HUES48 (cell line): ENCODE measurements at regions not wholly inside any gene's neighbourhood (a gene's known extent, or its start where the extent isn't known, plus 50 kb on each side); places are given as distances from the start of the nearest gene placed in this dataset.

Experiments used
- H3K27ac ChIP-seq: one replicate; pipeline ENCODE4 v1.7.0; 2013; ENCODE audit warnings: low read depth, low read length, inconsistent platforms
- H3K27me3 ChIP-seq: 2 replicates; pipeline ENCODE4 v1.6.1; 2013; ENCODE audit warnings: mild to moderate bottlenecking, low read length; ENCODE audit not compliant: control insufficient read depth, insufficient read depth
- H3K36me3 ChIP-seq: 2 replicates; pipeline ENCODE4 v1.6.1; 2013; ENCODE audit warnings: low read length; ENCODE audit not compliant: control insufficient read depth, insufficient read depth
- H3K4me1 ChIP-seq: 2 replicates; pipeline ENCODE4 v1.6.1; 2013; ENCODE audit warnings: mild to moderate bottlenecking, low read length; ENCODE audit not compliant: control insufficient read depth, insufficient read depth
- H3K4me3 ChIP-seq: 2 replicates; pipeline ENCODE4 v1.5.1; 2013; ENCODE audit warnings: mild to moderate bottlenecking, low read depth, low read length
- H3K9ac ChIP-seq: 2 replicates; pipeline ENCODE4 v1.6.1; 2013; ENCODE audit warnings: mild to moderate bottlenecking, low read depth, low read length, moderate library complexity
- H3K9me3 ChIP-seq: 2 replicates; pipeline ENCODE4 v1.6.1; 2013; ENCODE audit warnings: low read length; ENCODE audit not compliant: control insufficient read depth, insufficient read depth

- Histone ChIP-seq H3K36me3 (no peaks in the 10 kb centered on the region), H3K9ac (no peak overlapping the region), H3K9me3 (no peaks in the 10 kb centered on the region), H3K27me3 (no peaks in the 10 kb centered on the region), H3K4me3 (no peak overlapping the region), H3K4me1 (no peaks in the 10 kb centered on the region), H3K27ac (no peak overlapping the region)
Measured at GRCh38 chr12:67370979-67371378, 101.8 kb downstream of the CAND1 start.

GRCh38 chr12:67377021-67377420 is 107.9 kb downstream of the CAND1 start:
- Histone ChIP-seq H3K9ac (no peak overlapping the region), H3K27ac (no peak overlapping the region), H3K36me3 (no peaks in the 10 kb centered on the region), H3K9me3 (no peaks in the 10 kb centered on the region), H3K4me1 (no peaks in the 10 kb centered on the region), H3K27me3 (no peaks in the 10 kb centered on the region), H3K4me3 (no peak overlapping the region)

- Histone ChIP-seq H3K27ac (no peak overlapping the region), H3K9me3 (no peaks in the 10 kb centered on the region), H3K4me1 (no peaks in the 10 kb centered on the region), H3K4me3 (no peak overlapping the region), H3K9ac (no peak overlapping the region), H3K36me3 (no peaks in the 10 kb centered on the region), H3K27me3 (no peaks in the 10 kb centered on the region)
Measured at GRCh38 chr12:67377541-67377940, 108.4 kb downstream of the CAND1 start.

GRCh38 chr12:67382241-67382871 is 113.2 kb downstream of the CAND1 start:
- H3K27me3 ChIP-seq: no peaks in the 10 kb centered on the region
- H3K4me3 ChIP-seq: no peak overlapping the region
- no peaks in the 10 kb centered on the region for H3K9me3 ChIP-seq
- H3K36me3 ChIP-seq: no peaks in the 10 kb centered on the region
- no peaks in the 10 kb centered on the region for H3K4me1 ChIP-seq
- no peak overlapping the region for H3K9ac ChIP-seq
- H3K27ac ChIP-seq: no peak overlapping the region

GRCh38 chr12:67386869-67387565 is 117.9 kb downstream of the CAND1 start:
- Histone ChIP-seq H3K9me3 (no peaks in the 10 kb centered on the region), H3K27ac (no peak overlapping the region), H3K36me3 (no peaks in the 10 kb centered on the region), H3K9ac (no peak overlapping the region), H3K4me1 (peaks cover 8% of the 10 kb centered on the region; the same call in 1 of the 2 replicates), H3K27me3 (no peaks in the 10 kb centered on the region), H3K4me3 (no peak overlapping the region)

GRCh38 chr12:67388331-67389138 is 119.4 kb downstream of the CAND1 start:
- peaks cover 8% of the 10 kb centered on the region; the same call in 1 of the 2 replicates for H3K4me1 ChIP-seq
- no peak overlapping the region for H3K27ac ChIP-seq
- H3K9me3 ChIP-seq: no peaks in the 10 kb centered on the region
- H3K27me3 ChIP-seq: no peaks in the 10 kb centered on the region
- H3K9ac ChIP-seq: no peak overlapping the region
- no peaks in the 10 kb centered on the region for H3K36me3 ChIP-seq
- no peak overlapping the region for H3K4me3 ChIP-seq

- H3K27ac ChIP-seq: no peak overlapping the region
- no peaks in the 10 kb centered on the region for H3K9me3 ChIP-seq
Measured at GRCh38 chr12:67390273-67390672, 121.1 kb downstream of the CAND1 start.

GRCh38 chr12:67391034-67391433 is 121.9 kb downstream of the CAND1 start:
- peaks cover 8% of the 10 kb centered on the region; the same call in 1 of the 2 replicates for H3K4me1 ChIP-seq
- no peak overlapping the region for H3K27ac ChIP-seq
- no peaks in the 10 kb centered on the region for H3K27me3 ChIP-seq
- H3K4me3 ChIP-seq: no peak overlapping the region
- no peaks in the 10 kb centered on the region for H3K36me3 ChIP-seq
- no peaks in the 10 kb centered on the region for H3K9me3 ChIP-seq
- H3K9ac ChIP-seq: no peak overlapping the region

More at GRCh38 chr12:67390273-67390672, 121.1 kb downstream of the CAND1 start:
- Histone ChIP-seq H3K9ac (no peak overlapping the region), H3K4me3 (no peak overlapping the region), H3K4me1 (peaks cover 8% of the 10 kb centered on the region; the same call in 1 of the 2 replicates), H3K36me3 (no peaks in the 10 kb centered on the region), H3K27me3 (no peaks in the 10 kb centered on the region)

GRCh38 chr12:67391656-67392055 is 122.5 kb downstream of the CAND1 start:
- Histone ChIP-seq H3K27me3 (no peaks in the 10 kb centered on the region), H3K4me3 (no peak overlapping the region), H3K27ac (no peak overlapping the region), H3K9me3 (no peaks in the 10 kb centered on the region), H3K9ac (no peak overlapping the region), H3K4me1 (peaks cover 8% of the 10 kb centered on the region; the same call in 1 of the 2 replicates), H3K36me3 (no peaks in the 10 kb centered on the region)

GRCh38 chr12:67394550-67394949 is 125.4 kb downstream of the CAND1 start:
- Histone ChIP-seq H3K27me3 (no peaks in the 10 kb centered on the region), H3K27ac (no peak overlapping the region), H3K9ac (no peak overlapping the region), H3K4me1 (no peaks in the 10 kb centered on the region), H3K9me3 (no peaks in the 10 kb centered on the region), H3K36me3 (no peaks in the 10 kb centered on the region), H3K4me3 (no peak overlapping the region)

- H3K36me3 ChIP-seq: no peaks in the 10 kb centered on the region
- no peaks in the 10 kb centered on the region for H3K4me1 ChIP-seq
- H3K4me3 ChIP-seq: no peak overlapping the region
- H3K27me3 ChIP-seq: no peaks in the 10 kb centered on the region
- H3K9me3 ChIP-seq: no peaks in the 10 kb centered on the region
- no peak overlapping the region for H3K9ac ChIP-seq
- no peak overlapping the region for H3K27ac ChIP-seq
Measured at GRCh38 chr12:67400742-67401141, 131.6 kb downstream of the CAND1 start.
